Upper lobe of left lung (tissue), 6 donors: ENCODE measurements at regions not wholly inside any gene's neighbourhood (a gene's known extent, or its start where the extent isn't known, plus 50 kb on each side); places are given as distances from the start of the nearest gene placed in this dataset.

Experiments
- ATAC-seq, 2 donors: fragments of 200-7000 bp; cut with Tn5 transposase; one replicate each; pipeline ENCODE4 v1.9.1; 2022; ENCODE audit warnings: mild to moderate bottlenecking in 2 of 2, moderate library complexity in 2 of 2; ENCODE audit not compliant: low FRiP score in 2 of 2
- DNase-seq, 2 donors: peaks; one replicate each; pipeline ENCODE4 v3.0.0-alpha.2; 2019 to 2020
- H3K27ac ChIP-seq, 4 donors: fragments of 200-600 bp; sonication (generic); one replicate each; pipeline ENCODE4 v1.5.1; 2016 to 2019
- H3K27me3 ChIP-seq, 4 donors: fragments of 200-600 bp; sonication (generic); one replicate each; pipeline ENCODE4 v1.5.1; 2017 to 2019
- H3K36me3 ChIP-seq, 4 donors: fragments of 200-600 bp; sonication (generic); one replicate each; pipeline ENCODE4 v1.5.1; 2016 to 2019
- H3K4me1 ChIP-seq, 4 donors: fragments of 200-600 bp; sonication (generic); one replicate each; pipeline ENCODE4 v1.5.1; 2018 to 2019
- H3K4me3 ChIP-seq, 4 donors: fragments of 200-600 bp; sonication (generic); one replicate each; pipeline ENCODE4 v1.5.1; 2017 to 2019; ENCODE audit warnings: mild to moderate bottlenecking in 2 of 4, moderate library complexity in 1 of 4
- H3K9me3 ChIP-seq, 4 donors: fragments of 200-600 bp; sonication (generic); one replicate each; pipeline ENCODE4 v1.5.1; 2018 to 2019
- CTCF ChIP-seq, 6 experiments: fragments of 450-650 bp in 4 of 6; fragments of 200-600 bp in 2 of 6; sonication (generic) in 2 of 6; IDR thresholded peaks; one replicate each; pipeline ENCODE4 v1.5.1; 2016 to 2019; ENCODE audit warnings: antibody characterized with exemption in 6 of 6
- EP300 ChIP-seq, 4 donors: sonication (generic); formaldehyde crosslinking; IDR thresholded peaks; one replicate each; pipeline ENCODE4 v1.5.1; 2017; ENCODE audit warnings: antibody characterized with exemption in 4 of 4, control low read depth in 2 of 4
- POLR2A ChIP-seq, 4 donors: fragments of 450-650 bp; IDR thresholded peaks; one replicate each; pipeline ENCODE4 v1.5.1; 2016 to 2017; ENCODE audit warnings: antibody characterized with exemption in 4 of 4, mild to moderate bottlenecking in 2 of 4
- POLR2AphosphoS5 ChIP-seq, 2 donors: sonication (generic); formaldehyde crosslinking; IDR thresholded peaks; one replicate each; pipeline ENCODE4 v1.5.1; 2017; ENCODE audit warnings: antibody characterized with exemption in 2 of 2
- WGBS, 2 donors: methylation state at CpG; one replicate each; pipeline ENCODE4 v1.1.5; 2017 to 2018; 5-methylcytosine and 5-hydroxymethylcytosine counted together
- donor health status: DM: no; HTN: no; CAD: no; lungs with moderate emphysema.
- donor health status: DM: no; HTN: yes; CAD: no; lungs with severe emphysema.

DNA sequence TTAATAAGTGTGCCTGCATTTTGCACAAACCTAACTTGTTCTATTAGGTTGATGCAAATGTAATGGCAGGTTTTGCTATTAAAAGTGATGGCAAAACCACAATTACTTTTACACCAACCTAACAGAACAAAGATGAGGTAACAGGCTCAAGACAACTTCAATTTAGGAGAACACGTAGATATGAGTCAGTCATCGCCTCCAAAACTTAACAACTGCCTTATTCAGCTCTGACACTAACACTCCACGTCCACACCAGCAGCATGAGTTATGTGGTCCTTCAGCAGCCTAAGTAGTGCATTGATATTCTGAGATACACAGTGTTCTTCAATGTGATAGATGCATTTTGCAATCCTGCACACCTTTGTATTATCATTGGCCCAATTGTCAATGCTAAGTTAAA lies 1175.1 kb upstream of the ACVR2A start:
- H3K36me3 ChIP-seq: no peaks in the 10 kb centered on the region

DNA sequence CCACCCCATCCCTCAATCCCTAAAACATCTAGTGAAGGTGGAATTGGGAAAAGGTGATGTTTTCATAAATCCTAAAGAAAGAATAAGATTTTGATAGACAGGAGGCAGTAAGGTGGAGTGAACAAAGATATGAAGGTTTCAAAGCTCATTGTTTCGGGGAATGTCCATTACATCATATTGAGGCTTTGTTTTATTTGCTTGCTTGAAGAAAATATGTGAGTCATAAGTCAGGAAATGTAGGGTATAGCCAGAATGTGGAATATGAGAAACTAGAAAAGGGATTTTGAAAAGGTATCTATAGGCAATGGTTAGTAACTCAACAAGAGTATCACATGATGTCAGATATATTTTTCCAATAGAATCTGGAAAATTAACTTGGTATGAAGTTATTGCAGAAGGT lies 1178.5 kb upstream of the ACVR2A start:
- DNase-seq (no peak), ATAC-seq (no peak)
- TF ChIP-seq POLR2AphosphoS5 (IDR thresholded peaks at IDR 0.05) (no peak), POLR2A (IDR thresholded peaks at IDR 0.05) (no peak), CTCF (IDR thresholded peaks at IDR 0.05) (no peak), EP300 (IDR thresholded peaks at IDR 0.05) (no peak)
- no peak overlapping the region for H3K27ac ChIP-seq
- H3K9me3 ChIP-seq: no peaks in the 10 kb centered on the region
- WGBS, 2 donors: 65 to 77% methylated on average over 1 of the region's 1 CpG
- H3K4me3 ChIP-seq: no peak overlapping the region
- no peaks in the 10 kb centered on the region for H3K4me1 ChIP-seq
- H3K36me3 ChIP-seq: no peaks in the 10 kb centered on the region
- H3K27me3 ChIP-seq: no peaks in the 10 kb centered on the region

More for the DNA sequence above, 1175.1 kb upstream of the ACVR2A start:
- H3K9me3 ChIP-seq: no peaks in the 10 kb centered on the region
- ATAC-seq (no peak), DNase-seq (no peak)
- WGBS, 2 donors: 82 to 83% methylated on average over 3 of the region's 3 CpGs
- no peak overlapping the region for H3K4me3 ChIP-seq
- H3K27ac ChIP-seq: no peak overlapping the region
- TF ChIP-seq CTCF (IDR thresholded peaks at IDR 0.05): no peak
- no peak for TF ChIP-seq EP300 (IDR thresholded peaks at IDR 0.05)
- no peak for TF ChIP-seq POLR2A (IDR thresholded peaks at IDR 0.05)
- no peak for TF ChIP-seq POLR2AphosphoS5 (IDR thresholded peaks at IDR 0.05)
- H3K27me3 ChIP-seq: no peaks in the 10 kb centered on the region
- no peaks in the 10 kb centered on the region for H3K4me1 ChIP-seq

DNA sequence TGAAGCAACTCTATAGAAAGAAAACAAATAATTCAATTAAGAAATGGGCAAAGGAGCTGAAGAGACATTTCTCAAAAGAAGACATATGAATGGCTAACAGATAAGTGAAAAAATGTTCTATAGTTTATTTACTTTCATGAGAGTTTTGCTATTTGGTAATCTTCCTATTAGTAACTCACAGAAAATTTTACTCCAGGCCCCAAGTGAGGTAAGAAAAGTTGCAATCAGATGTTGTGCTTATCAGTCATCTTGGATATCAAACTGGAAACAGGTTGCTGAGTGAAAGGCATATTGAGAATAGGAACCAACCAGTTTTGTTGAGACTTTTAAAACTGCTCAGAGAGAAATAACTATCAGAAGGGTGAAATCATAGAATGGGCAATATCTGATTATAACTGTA lies 1179.0 kb upstream of the ACVR2A start:
- Histone ChIP-seq H3K27ac (no peak overlapping the region), H3K4me1 (no peaks in the 10 kb centered on the region), H3K4me3 (no peak overlapping the region), H3K27me3 (no peaks in the 10 kb centered on the region), H3K36me3 (no peaks in the 10 kb centered on the region), H3K9me3 (no peaks in the 10 kb centered on the region)
- no peak for DNase-seq
- no peak for TF ChIP-seq POLR2AphosphoS5 (IDR thresholded peaks at IDR 0.05)
- ATAC-seq: no peak

GRCh38 chr2:146661473-146662096 lies 1183.2 kb upstream of the ACVR2A start:
- ATAC-seq: no peak
- no peaks in the 10 kb centered on the region for H3K27me3 ChIP-seq

GRCh38 chr2:146659976-146660375 lies 1184.9 kb upstream of the ACVR2A start:
- TF ChIP-seq CTCF (IDR thresholded peaks at IDR 0.05) (no peak), POLR2A (IDR thresholded peaks at IDR 0.05) (no peak), EP300 (IDR thresholded peaks at IDR 0.05) (no peak), POLR2AphosphoS5 (IDR thresholded peaks at IDR 0.05) (no peak)
- 93 to 94% methylated on average over 1 of the region's 1 CpG for WGBS, 2 donors

More at GRCh38 chr2:146661473-146662096, 1183.2 kb upstream of the ACVR2A start:
- DNase-seq: no peak
- no peak overlapping the region for H3K27ac ChIP-seq
- TF ChIP-seq EP300 (IDR thresholded peaks at IDR 0.05) (no peak), CTCF (IDR thresholded peaks at IDR 0.05) (peak in 2 of 6 experiments; percentile 22)
- no peaks in the 10 kb centered on the region for H3K36me3 ChIP-seq
- no peaks in the 10 kb centered on the region for H3K9me3 ChIP-seq
- no peak overlapping the region for H3K4me3 ChIP-seq
- no peaks in the 10 kb centered on the region for H3K4me1 ChIP-seq

More at GRCh38 chr2:146659976-146660375, 1184.9 kb upstream of the ACVR2A start:
- no peaks in the 10 kb centered on the region for H3K27me3 ChIP-seq
- no peak overlapping the region for H3K27ac ChIP-seq
- no peak overlapping the region for H3K4me3 ChIP-seq
- no peaks in the 10 kb centered on the region for H3K9me3 ChIP-seq
- ATAC-seq (no peak), DNase-seq (no peak)
- H3K4me1 ChIP-seq: no peaks in the 10 kb centered on the region
- no peaks in the 10 kb centered on the region for H3K36me3 ChIP-seq
